NOMO-1 treated with DMSO at 0.1 percent for 48 hours (cell line): ENCODE measurements at regions not wholly inside any gene's neighbourhood (a gene's known extent, or its start where the extent isn't known, plus 50 kb on each side); places are given as distances from the start of the nearest gene placed in this dataset.

Experiments
- DNase-seq: peaks from one replicate; lab custom pipeline; 2025; ENCODE audit not compliant: unreplicated experiment; lab: John Stamatoyannopoulos, UW

GRCh38 chr10:118501637-118502440 lies 93.6 kb downstream of the PRLHR start:
- peak; percentile 96 for DNase-seq

GRCh38 chr10:118501171-118501570 lies 94.3 kb downstream of the PRLHR start:
- DNase-seq = peak; percentile 39

- no peak for DNase-seq
Observed at GRCh38 chr10:118500477-118501104, 94.9 kb downstream of the PRLHR start.

GRCh38 chr10:118499186-118499585 lies 96.3 kb downstream of the PRLHR start:
- DNase-seq = no peak

- DNase-seq = no peak
Observed at GRCh38 chr10:118498623-118499022, 96.8 kb downstream of the PRLHR start.

GRCh38 chr10:118497227-118497626 lies 98.2 kb downstream of the PRLHR start:
- no peak for DNase-seq

- DNase-seq = no peak
Observed at GRCh38 chr10:118496525-118496924, 98.9 kb downstream of the PRLHR start.

- DNase-seq = peak; percentile 25
Observed at GRCh38 chr10:118495499-118495898, 99.9 kb downstream of the PRLHR start.

GRCh38 chr10:118491055-118491454 lies 104.4 kb downstream of the PRLHR start:
- DNase-seq = no peak

- DNase-seq = peak; percentile 9
Observed at GRCh38 chr10:118488710-118489497, 106.5 kb downstream of the PRLHR start.

GRCh38 chr10:118485641-118486040 lies 109.8 kb downstream of the PRLHR start:
- no peak for DNase-seq

GRCh38 chr10:118484152-118484871 lies 111.1 kb downstream of the PRLHR start:
- no peak for DNase-seq

GRCh38 chr10:118483496-118483895 lies 112.0 kb downstream of the PRLHR start:
- no peak for DNase-seq

GRCh38 chr10:118482393-118483331 lies 112.8 kb downstream of the PRLHR start:
- DNase-seq = no peak

GRCh38 chr10:118481871-118482270 lies 113.6 kb downstream of the PRLHR start:
- no peak for DNase-seq

- no peak for DNase-seq
Observed at GRCh38 chr10:118475214-118475613, 120.2 kb downstream of the PRLHR start.

GRCh38 chr10:118474111-118474510 lies 121.3 kb downstream of the PRLHR start:
- DNase-seq = no peak

GRCh38 chr10:118473305-118473960 lies 122.0 kb downstream of the PRLHR start:
- DNase-seq = peak; percentile 18
